H1 (cell line): ENCODE measurements at regions not wholly inside any gene's neighbourhood (a gene's known extent, or its start where the extent isn't known, plus 50 kb on each side); places are given as distances from the start of the nearest gene placed in this dataset.

Source experiments
- CTCF ChIA-PET: fragments of 300-600 bp; sonication (Branson Sonifier 250); formaldehyde crosslinking; loops from one replicate; lab custom pipeline; 2021; ENCODE audit not compliant: partially characterized antibody; lab: Charles Lee
- POLR2A ChIA-PET: fragments of 300-600 bp; sonication (Branson Sonifier 250); formaldehyde crosslinking; loops from one replicate; lab custom pipeline; 2021; ENCODE audit warnings: inconsistent platforms; ENCODE audit not compliant: partially characterized antibody; lab: Charles Lee
- DNase-seq, 2 experiments: peaks; one replicate each; pipeline versions ENCODE4 v3.0.0 to v3.0.0-alpha.2; 2010 to 2022; ENCODE audit warnings: low spot score in 2 of 2, low read depth in 1 of 2, mixed read lengths in 1 of 2
- FAIRE-seq: peaks from 2 replicates; lab custom pipeline; 2011; peaks lifted over from hg19 to GRCh38; lab: Jason Lieb, UNC
- H2AFZ ChIP-seq: 2 replicates; pipeline ENCODE4 v1.8.1; 2012; ENCODE audit warnings: low read length, inconsistent platforms
- H2AK5ac ChIP-seq: 2 replicates; pipeline ENCODE4 v1.6.1; 2013; ENCODE audit warnings: low read depth, low read length
- H2BK120ac ChIP-seq: replicated peaks from 2 replicates; pipeline ENCODE3; 2013; ENCODE audit warnings: low read depth, low read length, inconsistent platforms
- H2BK12ac ChIP-seq: 2 replicates; pipeline ENCODE4 v1.6.1; 2013; ENCODE audit warnings: low read depth, low read length
- H2BK15ac ChIP-seq: 2 replicates; pipeline ENCODE4 v1.6.1; 2013; ENCODE audit warnings: low read length
- H2BK20ac ChIP-seq: 2 replicates; pipeline ENCODE4 v1.6.1; 2013; ENCODE audit warnings: low read length
- H2BK5ac ChIP-seq: 2 replicates; pipeline ENCODE4 v1.6.1; 2013; ENCODE audit warnings: low read depth, low read length
- H3K14ac ChIP-seq: 2 replicates; pipeline ENCODE4 v1.6.1; 2013; ENCODE audit warnings: inconsistent platforms; ENCODE audit not compliant: insufficient read length
- H3K18ac ChIP-seq: 2 replicates; pipeline ENCODE4 v1.6.1; 2013; ENCODE audit warnings: low read length; ENCODE audit errors: extremely low read depth
- H3K23ac ChIP-seq: 2 replicates; pipeline ENCODE4 v1.6.1; 2013; ENCODE audit warnings: inconsistent platforms; ENCODE audit not compliant: insufficient read length
- H3K23me2 ChIP-seq: 2 replicates; pipeline ENCODE4 v1.6.1; 2013; ENCODE audit warnings: low read depth, low read length
- H3K27ac ChIP-seq: 2 replicates; pipeline ENCODE4 v1.6.1; 2011; ENCODE audit warnings: low read depth, low read length, inconsistent platforms
- H3K27me3 ChIP-seq, 4 experiments: replicated peaks in 1 of 4; 1 replicate in 1 of 4; 2 replicates in 3 of 4; pipeline versions ENCODE4 v1.6.1 to v1.8.1; 2011 to 2013; ENCODE audit warnings: low read length in 3 of 4, mild to moderate bottlenecking in 3 of 4, inconsistent platforms in 2 of 4, mixed read lengths in 2 of 4, moderate library complexity in 1 of 4; ENCODE audit not compliant: control insufficient read depth in 3 of 4, insufficient read depth in 3 of 4; ENCODE audit errors: extremely low read depth in 1 of 4
- H3K36me3 ChIP-seq, 4 experiments: 2 replicates each; pipeline versions ENCODE4 v1.6.1 to v1.8.1; 2011 to 2013; ENCODE audit warnings: mild to moderate bottlenecking in 4 of 4, low read length in 3 of 4, moderate library complexity in 2 of 4, control low read depth in 1 of 4, inconsistent platforms in 1 of 4; ENCODE audit not compliant: insufficient read depth in 4 of 4, control insufficient read depth in 2 of 4
- H3K4ac ChIP-seq: replicated peaks from 2 replicates; pipeline ENCODE3; 2013; ENCODE audit warnings: low read length, low read depth, mixed read lengths, inconsistent platforms; ENCODE audit not compliant: insufficient read length
- H3K4me1 ChIP-seq, 4 experiments: replicated peaks in 1 of 4; 1 replicate in 1 of 4; 2 replicates in 3 of 4; pipeline versions ENCODE4 v1.6.1 to v1.8.1; 2011 to 2013; ENCODE audit warnings: low read length in 3 of 4, inconsistent platforms in 2 of 4, mixed read lengths in 1 of 4; ENCODE audit not compliant: insufficient read depth in 4 of 4, control insufficient read depth in 3 of 4
- H3K4me2 ChIP-seq, 2 experiments: 2 replicates each; pipeline versions ENCODE4 v1.6.1 to v1.8.1; 2011 to 2013; ENCODE audit warnings: low read depth in 2 of 2, low read length in 2 of 2, control low read depth in 1 of 2, inconsistent platforms in 1 of 2, mild to moderate bottlenecking in 1 of 2; ENCODE audit not compliant: insufficient read depth in 1 of 2
- H3K4me3 ChIP-seq, 4 experiments: fragments of 200-600, 300-600 bp in 1 of 4; sonication (generic), shearing (Covaris generic), sonication (Bioruptor Twin) in 1 of 4; 2 replicates each; pipeline versions ENCODE4 v1.5.1 to v1.8.1; 2011 to 2016; ENCODE audit warnings: low read length in 4 of 4, low read depth in 3 of 4, control low read depth in 2 of 4, inconsistent platforms in 2 of 4, mild to moderate bottlenecking in 2 of 4, mixed read lengths in 1 of 4, moderate library complexity in 1 of 4; ENCODE audit not compliant: insufficient read depth in 2 of 4; ENCODE audit errors: extremely low read depth in 1 of 4
- H3K56ac ChIP-seq: replicated peaks from 2 replicates; pipeline ENCODE3; 2013; ENCODE audit warnings: low read depth, mild to moderate bottlenecking, mixed read lengths, low read length, inconsistent platforms; ENCODE audit not compliant: insufficient read length
- H3K79me1 ChIP-seq: 2 replicates; pipeline ENCODE4 v1.6.1; 2013; ENCODE audit warnings: low read depth, low read length, control low read depth
- H3K79me2 ChIP-seq, 2 experiments: 2 replicates each; pipeline versions ENCODE4 v1.6.1 to v1.8.1; 2012 to 2013; ENCODE audit warnings: low read length in 2 of 2, mild to moderate bottlenecking in 2 of 2, inconsistent platforms in 1 of 2; ENCODE audit not compliant: insufficient read depth in 2 of 2, control insufficient read depth in 1 of 2
- H3K9ac ChIP-seq, 4 experiments: replicated peaks in 1 of 4; 1 replicate in 1 of 4; 2 replicates in 3 of 4; pipeline versions ENCODE4 v1.6.1 to v1.8.1; 2011 to 2013; ENCODE audit warnings: low read depth in 3 of 4, low read length in 3 of 4, control low read depth in 2 of 4, mild to moderate bottlenecking in 2 of 4, moderate library complexity in 2 of 4, inconsistent platforms in 1 of 4; ENCODE audit errors: extremely low read depth in 1 of 4
- H3K9me3 ChIP-seq, 2 experiments: 2 replicates each; pipeline versions ENCODE4 v1.6.1 to v1.8.1; 2012 to 2013; ENCODE audit warnings: mild to moderate bottlenecking in 2 of 2, moderate library complexity in 2 of 2, control low read depth in 1 of 2, inconsistent platforms in 1 of 2, low read depth in 1 of 2, low read length in 1 of 2, mixed read lengths in 1 of 2; ENCODE audit not compliant: insufficient read depth in 2 of 2
- H4K20me1 ChIP-seq, 2 experiments: replicated peaks in 1 of 2; 2 replicates each; pipeline versions ENCODE3 to v1.8.1; 2011 to 2013; ENCODE audit warnings: inconsistent platforms in 2 of 2, low read length in 2 of 2, mild to moderate bottlenecking in 1 of 2; ENCODE audit not compliant: insufficient read depth in 2 of 2, control insufficient read depth in 1 of 2
- H4K5ac ChIP-seq: 2 replicates; pipeline ENCODE4 v1.6.1; 2013; ENCODE audit warnings: low read length, low read depth, mixed read lengths, inconsistent platforms; ENCODE audit not compliant: insufficient read length
- H4K8ac ChIP-seq: 2 replicates; pipeline ENCODE4 v1.8.0; 2013; ENCODE audit warnings: mild to moderate bottlenecking, moderate library complexity, low read length, inconsistent platforms; ENCODE audit not compliant: insufficient read depth; ENCODE audit errors: extremely low read depth
- H4K91ac ChIP-seq: replicated peaks from 2 replicates; pipeline ENCODE3; 2013; ENCODE audit warnings: low read length, mixed read lengths, inconsistent platforms; ENCODE audit not compliant: insufficient read length
- BACH1 ChIP-seq: IDR thresholded peaks from 2 replicates; pipeline ENCODE4 v1.6.1; 2012; ENCODE audit warnings: low read length, improper control_type of control experiment
- BCL11A ChIP-seq, 2 experiments: IDR thresholded peaks; one replicate each; pipeline ENCODE4 v1.6.1; 2011; ENCODE audit warnings: low read depth in 2 of 2, low read length in 2 of 2, mild to moderate bottlenecking in 2 of 2
- CBX5 ChIP-seq: fragments of 300-800, 300-1000 bp; sonication (generic); IDR thresholded peaks from 2 replicates; pipeline ENCODE4 v1.7.1; 2016; ENCODE audit warnings: antibody characterized with exemption, low read length, low read depth
- CEBPB ChIP-seq: IDR thresholded peaks from 2 replicates; pipeline ENCODE4 v1.6.1; 2012; ENCODE audit warnings: low read depth, low read length
- CHD2 ChIP-seq: IDR thresholded peaks from 2 replicates; pipeline ENCODE4 v1.6.1; 2012; ENCODE audit warnings: low read length, improper control_type of control experiment
- CREB1 ChIP-seq: IDR thresholded peaks from 2 replicates; pipeline ENCODE4 v1.6.1; 2012; ENCODE audit warnings: inconsistent platforms
- JUN ChIP-seq: IDR thresholded peaks from 2 replicates; pipeline ENCODE4 v1.6.1; 2011; ENCODE audit warnings: low read depth, mild to moderate bottlenecking, improper control_type of control experiment, low read length
- KDM4A ChIP-seq: IDR thresholded peaks from one replicate; pipeline ENCODE4 v1.7.1; 2012; ENCODE audit warnings: low read depth, mild to moderate bottlenecking, moderate library complexity, low read length, inconsistent platforms; ENCODE audit not compliant: severe bottlenecking
- NANOG ChIP-seq: IDR thresholded peaks from 2 replicates; pipeline ENCODE4 v1.6.1; 2011; ENCODE audit warnings: low read length, low read depth, mild to moderate bottlenecking, inconsistent platforms; ENCODE audit not compliant: insufficient read depth, poor library complexity, severe bottlenecking
- SAP30 ChIP-seq: fragments of 300-600 bp; sonication (generic); IDR thresholded peaks from 2 replicates; pipeline ENCODE4 v1.7.1; 2012; ENCODE audit warnings: low read length, moderate library complexity, mild to moderate bottlenecking, inconsistent platforms; ENCODE audit not compliant: insufficient read depth, insufficient replicate concordance
- ZNF274 ChIP-seq: IDR thresholded peaks from 2 replicates; pipeline ENCODE4 v1.7.0; 2012; ENCODE audit warnings: low read length, borderline replicate concordance; ENCODE audit errors: extremely low read depth
- WGBS, 2 experiments: shearing (Covaris generic) in 1 of 2; methylation state at CpG; one replicate each; pipeline versions ENCODE4 v1.1.6 to v1.1.7; 2013 to 2015; ENCODE audit warnings: low lambda C conversion rate in 2 of 2, mixed read lengths in 2 of 2, inconsistent platforms in 1 of 2, low coverage in 1 of 2, missing lambda C conversion rate in 1 of 2; ENCODE audit not compliant: insufficient replicate concordance in 2 of 2, insufficient coverage in 1 of 2, insufficient read length in 1 of 2; ENCODE audit errors: extremely low coverage in 1 of 2, missing lambda C conversion rate in 1 of 2; 5-methylcytosine and 5-hydroxymethylcytosine counted together
- TF ChIP-seq, protein P1 (sequence below): IDR thresholded peaks from 2 replicates; pipeline ENCODE4 v1.6.1; 2012; ENCODE audit warnings: low read length, inconsistent platforms
- TF ChIP-seq, protein P2 (sequence below): IDR thresholded peaks from 2 replicates; pipeline ENCODE4 v1.6.1; 2011; ENCODE audit warnings: low read depth, mild to moderate bottlenecking, low read length; ENCODE audit not compliant: insufficient read depth

DNA sequence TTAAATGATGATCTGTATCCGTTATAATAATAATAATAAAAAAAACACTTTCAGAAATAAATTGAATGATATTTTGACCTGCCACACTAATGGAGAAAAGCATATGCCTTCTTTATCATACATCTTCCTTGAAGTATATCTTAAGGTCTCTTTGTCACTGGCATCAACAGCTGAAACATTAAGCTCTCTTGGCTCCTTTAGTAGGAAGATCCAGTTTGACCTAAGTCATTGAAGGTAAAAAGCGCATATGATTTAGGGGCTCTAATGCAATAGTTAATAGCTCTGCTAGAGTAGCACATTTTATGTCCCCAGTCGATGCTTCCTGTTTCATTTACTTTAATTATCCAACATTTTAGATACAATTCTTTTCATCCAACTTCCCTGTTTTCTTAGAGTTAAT is 1010.8 kb downstream of the STPG2 start:
- Histone ChIP-seq H3K79me2 (no peaks in the 10 kb centered on the region), H3K36me3 (peaks cover 0 to 2% (median 0%) of the 10 kb centered on the region in 4 experiments; a peak in 1 of 8 replicates), H3K27ac (no peak overlapping the region), H3K14ac (no peak overlapping the region), H2BK5ac (no peak overlapping the region), H3K27me3 (no peaks in the 10 kb centered on the region), H2AK5ac (no peak overlapping the region), H3K23me2 (no peaks in the 10 kb centered on the region), H2AFZ (no peak overlapping the region), H3K4me3 (no peak overlapping the region), H3K4me2 (no peak overlapping the region), H2BK20ac (no peak overlapping the region), H4K20me1 (no peaks in the 10 kb centered on the region), H3K9me3 (peaks cover 0 to under 1% of the 10 kb centered on the region in 2 experiments; a peak in 1 of 4 replicates), H3K4me1 (peaks cover 0 to 2% (median 0%) of the 10 kb centered on the region in 4 experiments; a peak in 1 of 7 replicates), H3K56ac (no peak overlapping the region), H3K18ac (no peak overlapping the region), H2BK12ac (no peak overlapping the region), H2BK15ac (no peak overlapping the region), H3K4ac (no peak overlapping the region), H2BK120ac (no peak overlapping the region), H4K8ac (no peak overlapping the region), H3K9ac (no peak overlapping the region), H4K5ac (no peak overlapping the region), H4K91ac (no peak overlapping the region), H3K79me1 (no peaks in the 10 kb centered on the region), H3K23ac (no peak overlapping the region)
- no peak for DNase-seq
- POLR2A ChIA-PET, result no interaction called here
- WGBS, 2 experiments, result 89% methylated on average over 3 of the region's 3 CpGs; no CpG with 5 or more reads in 1 of the 2 experiments
- CTCF ChIA-PET, result no interaction called here
- no peak for FAIRE-seq
- TF ChIP-seq BACH1 (no peak), CHD2 (no peak), BCL11A (IDR thresholded peaks at IDR 0.05; ENCODE audit: low read depth in 2 of 2, low read length in 2 of 2) (no peak), CEBPB (no peak), NANOG (no peak), CREB1 (no peak), SAP30 (no peak), JUN (no peak), ZNF274 (no peak), KDM4A (no peak), CBX5 (no peak)
- TF ChIP-seq, protein P1, sequence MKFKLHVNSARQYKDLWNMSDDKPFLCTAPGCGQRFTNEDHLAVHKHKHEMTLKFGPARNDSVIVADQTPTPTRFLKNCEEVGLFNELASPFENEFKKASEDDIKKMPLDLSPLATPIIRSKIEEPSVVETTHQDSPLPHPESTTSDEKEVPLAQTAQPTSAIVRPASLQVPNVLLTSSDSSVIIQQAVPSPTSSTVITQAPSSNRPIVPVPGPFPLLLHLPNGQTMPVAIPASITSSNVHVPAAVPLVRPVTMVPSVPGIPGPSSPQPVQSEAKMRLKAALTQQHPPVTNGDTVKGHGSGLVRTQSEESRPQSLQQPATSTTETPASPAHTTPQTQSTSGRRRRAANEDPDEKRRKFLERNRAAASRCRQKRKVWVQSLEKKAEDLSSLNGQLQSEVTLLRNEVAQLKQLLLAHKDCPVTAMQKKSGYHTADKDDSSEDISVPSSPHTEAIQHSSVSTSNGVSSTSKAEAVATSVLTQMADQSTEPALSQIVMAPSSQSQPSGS, result no peak
- TF ChIP-seq, protein P2, sequence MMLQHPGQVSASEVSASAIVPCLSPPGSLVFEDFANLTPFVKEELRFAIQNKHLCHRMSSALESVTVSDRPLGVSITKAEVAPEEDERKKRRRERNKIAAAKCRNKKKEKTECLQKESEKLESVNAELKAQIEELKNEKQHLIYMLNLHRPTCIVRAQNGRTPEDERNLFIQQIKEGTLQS, result no peak
